ENCODE measurements at regions not wholly inside any gene's neighbourhood (a gene's known extent, or its start where the extent isn't known, plus 50 kb on each side); places are given as distances from the start of the nearest gene placed in this dataset.
"Not testable (repeated sequence)": the region's sequence is repeated elsewhere in the genome, so short reads cannot be mapped to it uniquely, and the experiment has no call there.

GRCh38 chr16:88270171-88270790 is 112.5 kb upstream of the ZNF469 start:
- DNase-seq = not testable (repeated sequence)

- not testable (repeated sequence) for DNase-seq
These were observed 111.5 kb upstream of the ZNF469 start for GRCh38 chr16:88271296-88271695.

GRCh38 chr16:88271776-88272175 is 111.0 kb upstream of the ZNF469 start:
- not testable (repeated sequence) for DNase-seq

GRCh38 chr16:88272437-88272836 is 110.3 kb upstream of the ZNF469 start:
- DNase-seq = not testable (repeated sequence)

- peak in 3 of 4 experiments; percentile 44 to 62 (median 55) for DNase-seq
These were observed 108.5 kb upstream of the ZNF469 start for GRCh38 chr16:88274126-88274750.

GRCh38 chr16:88274847-88275246 is 107.9 kb upstream of the ZNF469 start:
- DNase-seq = no peak

GRCh38 chr16:88275336-88276122 is 107.2 kb upstream of the ZNF469 start:
- DNase-seq = not testable (repeated sequence)

- DNase-seq = not testable (repeated sequence)
These were observed 106.6 kb upstream of the ZNF469 start for GRCh38 chr16:88276123-88276588.

GRCh38 chr16:88276591-88276990 is 106.2 kb upstream of the ZNF469 start:
- DNase-seq = no peak

GRCh38 chr16:88279998-88280397 is 102.8 kb upstream of the ZNF469 start:
- DNase-seq = no peak

- DNase-seq = no peak
These were observed 100.7 kb upstream of the ZNF469 start for GRCh38 chr16:88281858-88282563.

GRCh38 chr16:88282564-88283395 is 100.0 kb upstream of the ZNF469 start:
- no peak for DNase-seq

GRCh38 chr16:88283596-88283995 is 99.2 kb upstream of the ZNF469 start:
- DNase-seq = no peak

GRCh38 chr16:88284101-88284500 is 98.7 kb upstream of the ZNF469 start:
- no peak for DNase-seq

GRCh38 chr16:88284626-88285513 is 97.9 kb upstream of the ZNF469 start:
- no peak for DNase-seq

- DNase-seq = no peak
These were observed 97.3 kb upstream of the ZNF469 start for GRCh38 chr16:88285514-88285822.

- DNase-seq = no peak
These were observed 96.3 kb upstream of the ZNF469 start for GRCh38 chr16:88286301-88286923.

- no peak for DNase-seq
These were observed 95.5 kb upstream of the ZNF469 start for GRCh38 chr16:88287219-88287618.

GRCh38 chr16:88288303-88288702 is 94.5 kb upstream of the ZNF469 start:
- DNase-seq = no peak

- DNase-seq = no peak
These were observed 93.8 kb upstream of the ZNF469 start for GRCh38 chr16:88289001-88289400.

GRCh38 chr16:88289561-88289960 is 93.2 kb upstream of the ZNF469 start:
- no peak for DNase-seq
